ENCODE measurements at regions not wholly inside any gene's neighbourhood (a gene's known extent, or its start where the extent isn't known, plus 50 kb on each side); places are given as distances from the start of the nearest gene placed in this dataset.

GRCh38 chr17:74149597-74150427, 53.7 kb upstream of the RPL38 start:
- TF ChIP-seq CTCF (IDR thresholded peaks at IDR 0.05): no peak
- TF ChIP-seq USF2 (CRISPR knock-in tag; IDR thresholded peaks at IDR 0.05): no peak
- TF ChIP-seq NFYB (CRISPR knock-in tag; conservative IDR thresholded peaks at IDR 0.05; ENCODE audit: low read depth): no peak
- TF ChIP-seq MAX (CRISPR knock-in tag; IDR thresholded peaks at IDR 0.05): no peak
- no peak for TF ChIP-seq USF1 (CRISPR knock-in tag; IDR thresholded peaks at IDR 0.05)
